ENCODE measurements at regions not wholly inside any gene's neighbourhood (a gene's known extent, or its start where the extent isn't known, plus 50 kb on each side); places are given as distances from the start of the nearest gene placed in this dataset.

DNA sequence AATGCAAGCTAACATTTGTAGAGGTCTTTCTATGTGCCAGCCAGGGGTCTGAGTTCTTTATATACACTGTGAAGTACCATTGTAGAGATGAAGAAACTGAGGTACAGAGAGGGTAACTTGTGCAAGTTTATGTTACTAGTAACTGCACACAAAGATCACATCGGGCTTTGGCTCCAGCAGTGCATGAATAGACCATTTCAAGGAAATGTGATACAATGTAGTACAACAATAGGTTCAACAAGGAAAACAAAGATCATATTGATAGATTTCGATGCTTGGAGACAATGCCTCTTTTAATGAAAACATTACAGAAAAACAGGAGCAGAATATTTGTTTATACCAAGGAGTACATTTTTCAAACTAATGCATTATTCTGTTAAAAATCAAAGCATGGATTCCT lies 115.3 kb downstream of the POLR2M start:
- no peaks in the 10 kb centered on the region for H3K27me3 ChIP-seq (replicated peaks; ENCODE audit: control insufficient read depth, insufficient read depth, low read length)
- TF ChIP-seq, protein P1, sequence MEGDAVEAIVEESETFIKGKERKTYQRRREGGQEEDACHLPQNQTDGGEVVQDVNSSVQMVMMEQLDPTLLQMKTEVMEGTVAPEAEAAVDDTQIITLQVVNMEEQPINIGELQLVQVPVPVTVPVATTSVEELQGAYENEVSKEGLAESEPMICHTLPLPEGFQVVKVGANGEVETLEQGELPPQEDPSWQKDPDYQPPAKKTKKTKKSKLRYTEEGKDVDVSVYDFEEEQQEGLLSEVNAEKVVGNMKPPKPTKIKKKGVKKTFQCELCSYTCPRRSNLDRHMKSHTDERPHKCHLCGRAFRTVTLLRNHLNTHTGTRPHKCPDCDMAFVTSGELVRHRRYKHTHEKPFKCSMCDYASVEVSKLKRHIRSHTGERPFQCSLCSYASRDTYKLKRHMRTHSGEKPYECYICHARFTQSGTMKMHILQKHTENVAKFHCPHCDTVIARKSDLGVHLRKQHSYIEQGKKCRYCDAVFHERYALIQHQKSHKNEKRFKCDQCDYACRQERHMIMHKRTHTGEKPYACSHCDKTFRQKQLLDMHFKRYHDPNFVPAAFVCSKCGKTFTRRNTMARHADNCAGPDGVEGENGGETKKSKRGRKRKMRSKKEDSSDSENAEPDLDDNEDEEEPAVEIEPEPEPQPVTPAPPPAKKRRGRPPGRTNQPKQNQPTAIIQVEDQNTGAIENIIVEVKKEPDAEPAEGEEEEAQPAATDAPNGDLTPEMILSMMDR (IDR thresholded peaks at IDR 0.05; ENCODE audit: insufficient read depth in 1 of 2, low read depth in 1 of 2, low read length in 1 of 2, severe bottlenecking in 1 of 2, unreplicated experiment in 1 of 2), result no peak
- H3K9me3 ChIP-seq, result no peaks in the 10 kb centered on the region
- Mint-ChIP-seq H3K9me3 (ENCODE audit: unreplicated experiment) (no peaks in the 10 kb centered on the region), H3K4me1 (ENCODE audit: low read depth, unreplicated experiment) (no peaks in the 10 kb centered on the region), H3K4me3 (ENCODE audit: unreplicated experiment) (no peak overlapping the region), H3K27ac (ENCODE audit: unreplicated experiment) (no peak overlapping the region), H3K36me3 (ENCODE audit: insufficient read depth, unreplicated experiment) (no peaks in the 10 kb centered on the region), H3K27me3 (ENCODE audit: insufficient read depth, unreplicated experiment) (peaks cover 17% of the 10 kb centered on the region)
- H3K36me3 ChIP-seq (ENCODE audit: control insufficient read depth, insufficient read depth, low read length), result no peaks in the 10 kb centered on the region
- no TSS peak for BruUV-seq (replicated peaks)
- ChIA-PET POLR2A (no interaction called here), CTCF (no interaction called here)
- H3K4me1 ChIP-seq, result no peaks in the 10 kb centered on the region
- intact Hi-C loops (cut with micrococcal nuclease; ENCODE audit: unreplicated experiment), result no loop called here
- H3K4me3 ChIP-seq (ENCODE audit: low read depth, low read length), result no peak overlapping the region
- DNase-seq, result no peak

DNA sequence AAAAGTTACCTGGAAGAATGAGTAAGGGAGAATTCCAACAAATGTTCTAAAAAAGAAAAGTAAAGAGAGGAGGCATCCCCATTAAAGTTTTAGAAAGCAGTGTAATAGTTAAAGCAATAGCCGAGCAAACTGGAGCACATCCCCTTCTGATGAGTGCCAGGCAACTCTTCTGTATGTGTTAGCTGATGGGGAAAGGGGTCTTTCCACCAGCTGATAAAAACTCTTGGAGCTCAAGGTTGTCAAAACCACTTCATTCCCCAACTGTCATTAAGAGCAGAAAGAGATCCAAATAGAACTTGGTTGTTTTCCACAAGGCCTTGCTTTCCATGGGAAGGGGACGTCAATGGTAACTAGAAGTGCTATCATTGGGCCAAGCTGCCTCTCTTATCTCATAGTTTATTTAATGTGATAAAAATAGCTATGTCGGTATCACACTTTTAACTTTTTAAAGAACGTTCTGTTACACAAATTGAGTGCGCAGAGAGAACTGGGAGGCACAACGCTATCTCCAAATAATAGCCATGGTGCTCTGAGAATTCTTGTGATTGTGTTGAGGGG lies 116.9 kb downstream of the POLR2M start:
- ChIA-PET POLR2A (no interaction called here), CTCF (no interaction called here)
- H3K27me3 ChIP-seq (replicated peaks; ENCODE audit: control insufficient read depth, insufficient read depth, low read length), result no peaks in the 10 kb centered on the region
- H3K36me3 ChIP-seq (ENCODE audit: control insufficient read depth, insufficient read depth, low read length), result no peaks in the 10 kb centered on the region
- no peak for DNase-seq
- Mint-ChIP-seq H3K27ac (ENCODE audit: unreplicated experiment) (no peak overlapping the region), H3K4me1 (ENCODE audit: low read depth, unreplicated experiment) (no peaks in the 10 kb centered on the region), H3K27me3 (ENCODE audit: insufficient read depth, unreplicated experiment) (peaks cover 19% of the 10 kb centered on the region), H3K4me3 (ENCODE audit: unreplicated experiment) (no peak overlapping the region), H3K9me3 (ENCODE audit: unreplicated experiment) (no peaks in the 10 kb centered on the region), H3K36me3 (ENCODE audit: insufficient read depth, unreplicated experiment) (no peaks in the 10 kb centered on the region)
- no TSS peak for BruUV-seq (replicated peaks)
- intact Hi-C loops (cut with micrococcal nuclease; ENCODE audit: unreplicated experiment), result no loop called here
- no peak overlapping the region for H3K4me3 ChIP-seq (ENCODE audit: low read depth, low read length)
- TF ChIP-seq, protein P1 (IDR thresholded peaks at IDR 0.05; ENCODE audit: insufficient read depth in 1 of 2, low read depth in 1 of 2, low read length in 1 of 2, severe bottlenecking in 1 of 2, unreplicated experiment in 1 of 2), result no peak
- no peaks in the 10 kb centered on the region for H3K9me3 ChIP-seq
- H3K4me1 ChIP-seq, result no peaks in the 10 kb centered on the region

DNA sequence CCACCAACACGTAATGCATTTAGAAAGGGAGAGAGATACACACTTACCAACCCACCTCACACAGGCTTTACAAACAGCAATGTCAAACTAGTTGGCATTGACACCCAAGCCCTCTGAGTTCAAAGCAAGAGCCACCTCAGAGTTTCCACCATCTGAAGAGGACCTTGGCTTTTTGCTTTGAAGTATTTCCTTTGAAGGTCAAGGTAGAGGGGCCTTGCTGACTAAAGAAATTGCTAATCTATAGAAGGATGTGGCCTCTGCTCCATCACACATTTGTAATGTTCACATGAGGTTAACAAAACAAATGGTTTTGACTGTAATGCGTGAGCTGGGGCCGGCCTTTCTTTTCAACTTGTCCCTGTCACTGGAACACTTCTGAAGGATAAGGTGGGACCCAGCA lies 117.7 kb downstream of the POLR2M start:
- Mint-ChIP-seq H3K36me3 (ENCODE audit: insufficient read depth, unreplicated experiment) (no peaks in the 10 kb centered on the region), H3K4me1 (ENCODE audit: low read depth, unreplicated experiment) (no peaks in the 10 kb centered on the region), H3K27me3 (ENCODE audit: insufficient read depth, unreplicated experiment) (peaks cover 22% of the 10 kb centered on the region), H3K27ac (ENCODE audit: unreplicated experiment) (no peak overlapping the region), H3K9me3 (ENCODE audit: unreplicated experiment) (no peaks in the 10 kb centered on the region), H3K4me3 (ENCODE audit: unreplicated experiment) (no peak overlapping the region)
- no TSS peak for BruUV-seq (replicated peaks)
- no peaks in the 10 kb centered on the region for H3K27me3 ChIP-seq (replicated peaks; ENCODE audit: control insufficient read depth, insufficient read depth, low read length)
- H3K4me1 ChIP-seq, result no peaks in the 10 kb centered on the region
- no peaks in the 10 kb centered on the region for H3K9me3 ChIP-seq
- ChIA-PET CTCF (interaction anchor here (0.6 kb wide), 1 partner anchor 73 kb away, joined by 4 read pairs; no protein-coding TSS in a partner anchor), POLR2A (no interaction called here)
- no peak for DNase-seq
- no peaks in the 10 kb centered on the region for H3K36me3 ChIP-seq (ENCODE audit: control insufficient read depth, insufficient read depth, low read length)
- no peak overlapping the region for H3K4me3 ChIP-seq (ENCODE audit: low read depth, low read length)
- intact Hi-C loops (cut with micrococcal nuclease; ENCODE audit: unreplicated experiment), result no loop called here
- TF ChIP-seq, protein P1 (IDR thresholded peaks at IDR 0.05; ENCODE audit: insufficient read depth in 1 of 2, low read depth in 1 of 2, low read length in 1 of 2, severe bottlenecking in 1 of 2, unreplicated experiment in 1 of 2), result no peak

Data from Caco-2 (cell line).